NCI-H2029 (cell line): ENCODE measurements at regions not wholly inside any gene's neighbourhood (a gene's known extent, or its start where the extent isn't known, plus 50 kb on each side); places are given as distances from the start of the nearest gene placed in this dataset.

ENCODE experiments used
- DNase-seq: peaks from one replicate; lab custom pipeline; 2025; lab: John Stamatoyannopoulos, UW

DNA sequence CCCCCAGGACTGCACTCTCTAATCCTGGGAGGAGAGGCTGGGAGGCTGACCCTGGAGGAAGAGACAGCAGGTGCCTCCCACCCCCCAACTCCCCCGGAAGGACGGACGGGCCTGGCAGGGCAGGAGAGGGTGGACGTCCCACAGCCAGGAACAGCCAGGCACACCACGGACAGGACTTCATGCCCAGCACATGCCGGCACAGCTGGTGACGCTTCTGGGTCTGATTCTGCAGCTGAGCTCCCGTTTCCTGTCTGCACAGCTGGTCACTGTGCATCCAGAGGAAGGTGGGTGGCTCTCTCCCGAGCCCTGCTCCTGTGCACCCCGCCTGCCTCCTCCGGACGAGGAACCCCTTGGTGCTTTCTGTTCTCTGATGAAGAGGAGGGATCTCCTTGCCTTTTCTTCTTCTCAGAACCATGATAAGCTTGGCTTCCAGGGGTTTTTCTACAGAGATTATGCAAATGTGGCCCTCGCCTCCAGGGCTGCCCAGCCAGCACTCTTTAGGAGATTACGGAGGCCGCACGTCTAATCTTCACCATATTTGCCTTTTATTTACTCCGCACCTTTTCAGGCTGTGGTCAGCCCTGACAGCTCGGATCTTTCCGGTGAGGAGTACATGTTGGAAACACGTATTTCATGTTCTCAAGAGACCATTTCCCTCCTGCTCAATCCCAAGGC is 1295.8 kb downstream of the BRD1 start:
- DNase-seq, result no peak

DNA sequence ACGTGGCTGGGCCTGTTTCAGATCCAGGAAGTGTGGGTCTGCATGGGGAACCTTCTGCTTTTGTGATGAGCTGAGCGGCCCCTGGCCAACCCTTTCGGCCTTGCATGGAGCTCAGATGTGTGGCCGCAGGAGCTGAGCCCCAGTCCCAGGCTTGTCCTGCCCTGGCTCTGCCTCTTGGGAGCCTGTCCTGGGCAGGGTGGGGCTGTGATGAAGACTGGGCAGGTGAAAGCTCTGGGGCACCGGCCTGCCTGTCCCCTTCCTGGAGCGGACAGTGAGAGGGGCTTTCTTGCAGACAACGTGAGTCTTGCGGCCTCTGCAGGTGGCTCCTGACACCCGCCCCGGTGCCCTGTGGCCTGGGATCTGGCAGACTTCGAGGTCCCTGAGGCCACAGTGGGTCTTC is 1296.6 kb downstream of the BRD1 start:
- DNase-seq, result no peak

DNA sequence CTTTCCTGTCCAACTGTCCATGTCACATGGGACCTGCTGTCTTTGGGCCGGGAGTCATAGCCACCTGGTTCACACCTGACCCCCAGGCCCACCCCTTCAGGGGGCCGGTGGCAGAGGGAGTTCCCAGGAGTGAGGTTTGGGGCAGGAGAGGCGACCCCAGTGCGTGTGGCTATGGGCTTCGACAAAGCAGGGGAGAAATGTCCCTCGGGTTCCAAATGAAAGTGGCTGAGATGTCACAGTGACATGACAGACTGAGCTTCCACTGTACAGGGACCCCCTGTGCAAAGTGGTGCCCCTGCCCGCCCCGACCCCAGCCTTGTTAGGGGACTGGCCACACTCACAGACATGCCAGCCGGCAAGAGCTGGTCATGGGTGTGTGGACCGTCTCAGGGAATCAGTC is 1297.0 kb downstream of the BRD1 start:
- no peak for DNase-seq

DNA sequence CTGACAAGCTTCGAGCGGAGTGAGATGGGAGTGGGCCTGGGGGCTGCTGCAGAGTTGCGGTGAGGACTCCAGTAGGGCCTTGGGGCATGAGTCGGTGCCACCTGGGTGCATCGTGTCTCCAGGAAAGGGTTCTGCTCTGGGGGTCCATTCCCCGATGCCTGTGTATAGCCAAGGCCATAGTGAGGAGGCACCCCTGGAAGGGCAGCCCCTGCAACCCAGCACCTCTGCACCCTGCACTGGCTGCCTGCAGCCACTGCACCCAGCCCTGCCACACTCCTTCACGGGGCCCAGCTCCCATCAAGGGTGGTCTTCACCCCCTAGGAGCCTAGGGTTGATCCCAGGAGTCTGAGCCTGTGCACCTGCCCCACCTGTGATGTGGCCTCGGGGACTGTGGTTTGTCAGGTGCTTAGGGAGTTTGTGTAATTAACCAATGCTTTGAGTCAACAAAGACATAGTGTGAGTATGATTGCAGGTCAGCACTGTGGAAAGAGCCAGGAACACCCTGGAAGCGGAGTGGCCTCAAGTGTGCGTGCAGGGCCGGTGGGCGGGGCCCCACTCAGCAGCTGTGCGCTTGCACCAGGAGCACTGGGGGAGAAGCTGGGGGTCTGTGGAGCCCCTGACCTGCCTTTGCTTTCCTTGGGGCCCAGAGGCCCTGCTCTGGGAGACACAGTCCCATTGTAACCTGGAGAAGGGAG is 1299.3 kb downstream of the BRD1 start:
- peak; percentile 78 for DNase-seq

DNA sequence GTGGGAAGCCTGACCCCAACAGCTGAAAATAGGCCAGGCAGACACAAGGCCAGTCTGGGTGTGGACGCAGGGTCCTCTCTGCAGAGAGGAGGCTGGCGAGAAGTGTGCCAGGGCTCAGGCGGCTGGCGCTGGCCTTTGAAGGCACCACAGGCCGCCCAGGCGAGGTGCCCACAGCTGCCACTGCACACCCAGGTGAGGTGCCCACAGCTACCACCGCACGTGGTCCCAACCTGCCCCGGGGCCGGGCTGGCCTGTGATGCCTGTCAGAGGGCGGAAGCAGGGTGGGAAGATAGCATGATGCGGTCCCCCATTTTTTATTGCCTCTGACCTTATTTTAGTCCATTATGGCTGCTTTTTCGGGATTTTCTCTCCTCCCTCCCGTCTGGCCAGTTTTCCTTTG is 1303.9 kb downstream of the BRD1 start:
- no peak for DNase-seq

DNA sequence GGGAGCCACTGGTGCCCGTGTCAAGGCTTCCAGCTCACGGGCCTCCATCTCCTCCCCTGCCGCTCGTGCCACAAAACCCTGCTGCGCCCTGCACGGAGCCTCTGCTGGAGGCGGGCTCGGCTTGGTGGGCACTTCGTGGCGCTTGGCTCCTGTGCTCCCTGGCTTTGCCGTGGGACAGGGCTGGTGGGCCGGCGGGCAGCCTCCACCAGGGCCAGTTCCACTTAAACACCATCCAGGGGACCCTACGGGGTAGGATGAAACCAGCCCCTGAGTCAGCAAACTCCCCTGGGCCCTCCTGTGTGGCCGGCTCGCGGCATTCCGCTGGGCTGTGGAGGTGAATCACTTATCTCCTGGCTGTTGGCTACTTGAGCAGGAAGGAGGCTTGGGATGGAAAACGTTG is 1304.6 kb downstream of the BRD1 start:
- DNase-seq, result no peak

DNA sequence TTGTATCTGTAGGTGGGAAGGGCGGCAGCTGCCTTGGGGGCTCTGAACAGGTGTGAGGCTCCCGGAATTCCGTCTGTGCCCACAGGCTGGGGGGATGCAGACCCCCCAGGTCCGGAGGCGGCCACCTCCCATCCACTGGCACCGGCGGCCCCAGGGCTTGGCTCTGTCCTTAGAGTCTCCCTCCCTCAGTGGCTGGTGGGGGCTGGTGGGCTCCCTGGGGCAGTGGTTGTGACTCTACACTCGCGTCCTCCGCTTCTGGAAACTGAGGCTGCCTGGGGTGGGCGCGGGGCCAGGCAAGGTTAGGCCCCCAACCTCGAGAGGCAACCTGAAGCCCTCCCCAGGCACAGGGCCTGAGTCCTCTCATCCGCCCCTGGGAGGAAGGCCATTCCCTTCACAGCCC is 1305.4 kb downstream of the BRD1 start:
- DNase-seq, result no peak

DNA sequence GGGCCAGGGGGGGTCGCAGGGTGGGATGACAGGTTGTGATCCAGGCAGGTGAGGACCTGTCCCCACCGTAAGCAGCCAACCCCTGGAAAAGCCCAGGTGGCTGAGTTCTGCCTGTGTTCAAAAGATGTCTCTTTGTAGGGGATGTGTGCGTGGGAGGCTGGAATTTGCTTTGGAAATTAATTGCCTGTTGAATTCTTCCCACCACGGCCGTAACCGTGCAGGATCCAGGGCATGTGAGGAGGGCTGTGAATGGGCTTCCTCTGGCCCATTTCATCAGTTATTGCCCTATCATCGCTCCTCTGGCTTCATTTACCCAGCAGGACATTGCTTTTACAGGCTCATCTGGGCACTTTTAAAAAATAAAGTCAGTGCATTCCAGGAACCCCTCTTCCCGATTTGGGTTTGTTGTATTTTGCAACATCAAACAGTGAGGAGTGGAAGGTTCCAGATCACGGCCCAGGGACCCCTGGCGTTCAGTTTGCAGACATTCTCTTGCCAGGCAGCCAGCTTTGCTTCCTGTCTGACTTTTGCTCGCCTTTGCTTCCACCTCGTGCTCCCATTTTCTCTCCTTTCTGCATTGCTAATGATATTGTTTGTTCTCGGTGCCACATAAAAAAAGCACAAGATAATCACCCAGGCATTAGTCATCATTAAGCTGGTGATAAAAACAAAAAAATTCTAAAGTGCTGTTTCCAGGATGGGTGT is 1306.6 kb downstream of the BRD1 start:
- DNase-seq, result no peak

DNA sequence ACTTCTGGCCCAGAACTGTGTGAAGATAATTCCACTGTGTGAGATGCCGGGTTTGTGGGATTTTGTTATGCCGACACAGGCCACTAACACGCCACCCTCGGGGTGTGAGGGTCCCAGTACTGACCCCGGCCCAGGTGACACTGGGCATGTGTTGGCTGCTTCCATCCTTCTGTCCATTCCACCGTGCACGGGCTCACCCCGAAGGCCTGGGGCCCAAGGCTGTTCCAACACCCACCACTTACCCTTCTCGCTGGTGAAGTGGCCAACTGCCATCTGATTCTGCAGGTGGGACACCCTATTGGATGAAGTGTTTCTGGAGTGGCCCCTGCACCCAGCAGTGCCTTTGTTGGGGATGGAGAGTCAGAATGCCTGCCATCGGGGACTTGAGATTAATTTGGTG is 1307.5 kb downstream of the BRD1 start:
- DNase-seq, result no peak

DNA sequence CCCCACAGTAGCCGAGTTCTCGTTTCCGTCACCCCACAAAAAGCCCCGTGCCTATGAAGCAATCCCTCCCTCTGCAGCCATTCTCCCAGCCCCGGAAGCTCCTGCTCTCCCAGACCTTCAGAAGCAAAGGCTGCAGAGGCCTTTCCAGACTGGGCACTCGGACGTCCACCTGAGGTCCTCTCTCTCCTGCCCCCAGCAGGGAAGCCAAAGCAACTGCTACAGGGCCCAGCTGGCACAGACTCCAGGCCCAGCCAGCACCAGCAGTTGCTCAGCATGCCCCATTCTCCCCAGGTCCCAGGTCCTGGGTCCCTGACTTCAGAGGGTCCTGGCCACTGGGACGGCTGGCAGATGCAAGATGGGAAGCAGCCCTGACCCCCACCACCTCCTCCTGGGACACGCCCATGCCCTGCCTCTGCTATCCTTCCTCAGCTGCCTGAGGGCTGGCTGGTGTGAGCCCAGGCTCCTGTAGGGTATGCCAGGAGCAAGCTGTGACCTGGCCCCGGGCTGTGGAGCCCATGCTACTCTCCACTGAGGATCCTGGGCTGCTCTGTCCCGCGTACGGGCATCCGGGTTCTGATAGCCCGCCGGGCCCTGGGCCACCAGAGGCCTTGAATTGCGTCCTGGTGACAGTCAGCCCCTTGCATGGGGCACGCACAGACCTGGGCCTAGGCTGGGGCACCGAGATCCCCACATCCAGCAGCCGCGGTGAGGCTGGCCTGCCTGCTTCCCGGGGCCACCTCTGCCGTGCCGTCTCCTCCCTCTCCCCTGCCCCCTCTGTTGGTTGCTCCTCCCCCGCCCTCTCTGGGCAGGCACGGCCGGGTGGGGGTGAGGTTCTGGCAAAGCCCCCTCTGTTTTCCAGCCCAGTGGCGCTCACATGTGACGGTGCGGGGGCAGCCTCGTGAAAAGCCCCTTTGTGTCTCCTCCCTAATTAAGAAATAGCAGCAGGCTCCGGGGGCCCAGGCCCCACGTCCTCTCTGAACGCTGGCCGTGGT is 1310.3 kb downstream of the BRD1 start:
- no peak for DNase-seq

DNA sequence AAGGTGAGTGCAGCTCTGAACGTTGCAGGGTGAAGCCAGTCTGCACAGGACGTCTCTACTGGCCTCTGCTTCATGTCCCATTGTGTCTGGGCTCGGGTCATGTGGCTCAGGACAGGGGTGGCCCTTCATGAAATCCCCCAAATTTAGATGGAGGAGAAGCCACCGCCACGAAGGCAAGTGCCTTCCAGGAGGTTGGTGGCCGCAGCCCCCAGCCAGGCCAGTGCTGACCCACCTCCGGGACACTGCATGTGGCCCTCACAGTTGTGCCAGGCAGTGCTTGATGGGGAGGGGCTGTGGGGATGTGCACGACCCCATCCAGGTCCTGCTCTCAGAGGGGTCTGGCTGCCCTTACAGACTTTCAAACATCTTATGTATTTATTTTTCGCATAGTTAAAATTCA is 1311.1 kb downstream of the BRD1 start:
- DNase-seq, result no peak

DNA sequence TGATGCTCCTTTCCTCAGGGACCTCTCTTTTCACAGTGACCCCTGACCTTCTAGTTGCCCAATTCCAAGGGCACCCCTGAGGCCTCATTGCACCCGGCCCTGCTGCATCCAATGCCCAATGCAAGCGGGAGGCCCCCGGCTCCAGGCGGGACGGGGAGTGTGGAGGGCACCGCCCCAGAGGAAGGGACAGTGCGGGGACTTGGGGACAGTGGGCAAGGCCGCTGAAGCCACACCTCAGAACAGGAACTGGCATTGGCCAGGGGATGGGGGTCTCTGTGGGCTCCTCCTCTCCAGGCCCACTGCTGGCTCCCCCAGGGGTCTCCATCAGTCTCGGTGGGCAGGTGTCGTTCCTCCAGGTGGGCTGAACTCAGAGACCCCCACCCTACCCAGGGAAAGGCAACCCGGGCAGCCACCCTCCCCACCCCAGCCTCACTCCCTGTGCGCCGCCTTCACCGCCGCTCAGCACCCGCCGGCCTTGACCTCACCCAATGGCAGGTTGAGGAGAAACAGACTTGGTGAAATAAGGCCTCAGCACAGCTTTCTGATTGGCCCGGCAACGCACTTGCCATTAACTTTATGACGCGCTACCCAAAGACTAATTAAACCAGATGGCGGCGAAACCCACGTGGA is 1312.0 kb downstream of the BRD1 start:
- DNase-seq, result no peak

DNA sequence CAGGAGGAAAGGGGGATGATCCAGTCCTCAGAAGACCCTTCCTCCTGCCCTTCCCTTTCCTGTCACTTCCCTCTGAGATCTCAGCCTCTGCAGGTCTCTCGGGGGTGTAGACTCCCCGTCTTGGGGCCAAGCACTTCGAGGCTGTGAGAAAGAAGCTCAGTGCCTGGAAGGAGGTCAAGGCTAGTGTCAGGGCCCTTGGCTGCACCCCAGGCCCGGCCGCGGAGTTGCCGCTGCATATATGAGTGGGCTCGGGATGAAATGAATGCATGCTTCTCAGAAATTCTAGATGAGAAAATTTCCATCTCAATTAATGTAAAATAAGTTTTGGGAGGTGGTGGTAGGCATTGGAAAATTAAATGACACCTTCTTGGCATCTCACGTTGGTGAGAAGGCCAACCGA is 1313.7 kb downstream of the BRD1 start:
- DNase-seq, result no peak

DNA sequence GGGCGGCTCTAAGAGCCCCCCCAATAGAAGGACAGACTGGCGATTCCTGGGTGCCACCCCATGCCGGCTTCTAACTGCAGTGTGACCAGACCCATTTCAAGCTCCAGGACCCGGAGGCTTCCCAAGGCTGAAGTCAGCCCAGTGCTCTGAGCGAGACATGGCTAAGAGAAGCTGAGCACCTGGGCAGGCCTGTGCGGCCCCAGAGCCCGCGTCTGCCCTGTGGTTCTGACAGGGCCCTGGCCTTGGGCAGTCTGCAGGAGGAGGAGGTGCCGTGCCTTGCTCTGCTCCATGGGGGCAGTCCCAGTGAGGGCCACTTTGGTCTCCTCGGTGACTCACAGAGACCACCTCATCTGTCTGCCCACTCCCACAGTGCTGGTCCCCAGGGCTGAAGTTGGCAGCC is 1314.2 kb downstream of the BRD1 start:
- no peak for DNase-seq

DNA sequence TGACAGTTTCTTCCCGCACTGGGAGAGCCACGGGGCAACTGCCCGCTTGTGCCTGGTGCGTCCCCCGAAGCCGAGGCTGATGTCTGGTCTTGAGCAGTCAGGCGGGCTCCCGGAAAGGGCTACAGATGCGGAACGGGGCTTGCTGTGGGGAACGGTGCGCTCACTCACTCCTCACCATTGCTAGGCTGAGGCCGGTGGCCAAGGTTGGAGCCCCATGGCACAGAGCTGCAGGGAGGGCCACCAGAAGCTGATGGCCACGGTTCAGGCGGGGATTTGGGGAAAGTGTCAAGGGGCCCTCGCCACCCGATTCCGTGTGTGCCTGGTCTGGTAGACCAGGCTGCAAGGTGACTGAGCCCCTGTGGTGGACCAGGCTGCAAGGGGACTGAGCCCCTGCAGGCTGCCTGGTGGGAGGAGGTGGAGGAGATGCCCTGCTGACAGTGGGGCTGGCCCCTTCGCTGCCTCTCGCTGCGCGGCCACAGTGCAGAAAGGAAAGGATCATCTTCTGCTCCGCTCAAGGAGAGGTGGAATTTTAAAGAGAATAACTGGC is 1315.8 kb downstream of the BRD1 start:
- no peak for DNase-seq

DNA sequence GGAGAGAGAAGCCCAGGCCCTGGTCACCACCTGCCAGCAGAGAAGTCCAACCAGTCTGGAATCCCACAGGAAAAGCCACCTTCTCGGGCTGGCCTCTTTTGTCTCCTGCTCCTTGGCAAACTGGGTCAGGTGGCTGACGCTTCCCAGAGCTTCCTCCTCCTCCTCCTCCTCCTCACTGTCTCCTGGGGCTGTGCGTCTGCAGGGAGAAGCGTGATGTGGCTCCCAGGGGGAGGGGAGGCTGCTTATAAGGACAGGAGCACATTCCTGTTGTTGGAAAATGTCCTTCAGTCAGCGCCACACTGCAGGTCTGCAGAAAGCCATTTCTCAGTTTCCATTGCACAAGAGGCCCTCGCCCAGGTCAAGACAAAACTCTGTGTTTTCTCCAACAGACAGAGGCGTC is 1316.5 kb downstream of the BRD1 start:
- no peak for DNase-seq

DNA sequence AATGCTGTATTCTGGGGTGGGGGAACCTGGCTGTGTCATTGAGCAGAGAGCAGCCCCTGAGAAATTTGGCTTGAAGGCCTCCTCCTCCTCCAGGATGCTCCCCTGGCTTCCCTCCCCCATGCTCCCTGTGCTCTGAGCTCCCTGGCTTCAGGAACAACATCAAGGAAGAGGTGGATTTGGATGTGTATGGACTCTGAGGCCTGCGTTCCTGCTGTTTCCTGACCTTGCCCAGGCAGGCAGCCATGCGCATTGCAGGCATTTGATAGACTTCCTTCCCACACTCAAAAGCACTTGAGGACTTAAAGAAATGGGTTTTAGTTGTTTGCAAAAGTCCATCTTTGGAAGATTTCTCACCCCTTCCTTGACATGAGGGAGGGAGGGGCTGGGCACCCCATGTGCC is 1317.1 kb downstream of the BRD1 start:
- DNase-seq, result no peak

DNA sequence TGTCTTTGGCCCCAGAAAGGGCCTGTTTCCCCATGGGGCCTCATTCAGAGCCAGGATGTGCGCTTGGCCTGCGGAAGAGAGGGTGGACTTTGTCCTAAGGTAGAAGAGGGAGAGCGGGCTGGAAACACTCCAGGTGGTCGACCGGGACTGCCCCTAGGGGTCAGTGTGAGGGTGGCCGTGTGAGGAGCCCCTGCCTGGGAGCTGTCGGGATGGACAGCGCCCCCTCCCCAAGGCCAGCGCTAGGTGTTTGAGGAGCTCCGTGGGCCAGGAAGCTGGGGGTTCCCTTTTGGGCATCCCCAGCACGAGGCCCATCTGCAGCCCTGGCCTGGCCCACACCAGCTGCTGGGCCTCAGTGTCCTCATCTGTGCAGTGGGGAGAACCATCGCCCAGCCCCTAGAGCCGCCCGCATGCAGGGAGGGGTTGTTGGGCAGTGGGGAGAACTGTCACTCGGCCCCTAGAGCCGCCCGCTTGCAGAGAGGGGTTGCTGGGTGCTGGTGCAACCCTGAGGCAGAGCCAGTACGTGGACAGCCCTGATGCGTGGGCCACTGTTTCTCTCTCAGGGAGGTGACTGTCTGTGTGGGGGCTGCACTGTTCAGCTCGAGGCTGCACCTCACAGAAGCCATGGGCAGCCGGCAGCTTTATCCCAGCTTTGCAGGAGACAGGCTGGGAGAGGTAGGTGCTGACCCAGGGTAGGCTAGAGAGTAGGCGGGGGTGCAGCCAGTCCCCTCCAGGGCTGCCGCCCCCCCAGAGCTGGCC is 1319.9 kb downstream of the BRD1 start:
- DNase-seq, result no peak

DNA sequence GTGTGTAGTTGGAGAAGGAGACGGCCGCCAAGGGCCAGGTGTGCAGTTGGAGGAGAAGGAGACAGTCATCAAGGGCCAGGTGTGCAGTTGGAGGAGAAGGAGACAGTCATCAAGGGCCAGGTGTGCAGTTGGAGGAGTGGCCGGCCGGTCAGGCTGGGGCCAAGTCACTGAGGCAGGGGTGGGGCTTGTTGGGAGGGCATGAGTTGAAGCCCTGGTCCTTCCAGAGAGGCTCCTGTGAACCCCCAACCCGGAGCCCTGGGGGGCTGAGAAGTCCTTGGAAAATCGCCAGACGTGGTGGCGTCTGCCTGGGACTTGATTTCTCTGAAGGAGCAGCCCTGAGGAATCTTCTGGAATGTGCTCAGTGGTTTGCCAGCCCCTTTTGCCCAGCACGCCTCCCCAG is 1320.5 kb downstream of the BRD1 start:
- DNase-seq, result peak; percentile 35

DNA sequence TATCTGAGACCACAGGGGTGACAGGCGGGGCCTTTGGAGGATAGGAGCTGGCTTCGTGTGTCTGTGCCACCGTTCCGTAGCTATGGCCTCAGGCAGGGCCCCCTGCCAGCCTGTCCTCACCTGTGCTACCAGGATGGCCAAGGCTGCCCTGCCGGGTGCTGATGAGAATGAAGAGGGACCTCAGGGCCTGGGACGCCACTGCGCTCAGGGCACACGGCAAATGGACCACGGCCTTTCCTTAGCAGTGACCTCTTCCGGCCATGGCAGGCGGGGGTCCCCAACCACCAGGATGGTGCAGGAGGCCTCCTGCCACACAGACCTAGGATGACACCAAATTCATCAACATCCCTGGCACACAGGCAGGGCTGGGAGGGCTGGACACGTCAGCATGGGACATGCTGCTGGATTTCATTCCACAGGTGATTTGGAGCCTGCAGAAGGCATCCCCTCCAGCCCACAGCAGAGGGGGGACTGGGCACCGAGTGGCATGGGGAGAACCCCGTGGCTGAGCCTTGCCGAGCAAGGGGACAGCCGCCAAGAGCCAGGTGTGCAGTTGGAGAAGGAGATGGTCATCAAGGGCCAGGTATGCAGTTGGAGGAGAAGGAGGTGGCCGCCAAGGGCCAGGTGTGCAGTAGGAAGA is 1321.0 kb downstream of the BRD1 start:
- DNase-seq, result no peak
